HepG2 (cell line): ENCODE measurements at regions not wholly inside any gene's neighbourhood (a gene's known extent, or its start where the extent isn't known, plus 50 kb on each side); places are given as distances from the start of the nearest gene placed in this dataset.

ENCODE experiments used
- KAT7 ChIP-seq: IDR thresholded peaks from 2 replicates; pipeline ENCODE4 v1.6.1; 2018; ENCODE audit warnings: borderline replicate concordance, missing compliant biosample characterization
- PHF21A ChIP-seq: sonication (generic); formaldehyde crosslinking; IDR thresholded peaks from 2 replicates; pipeline ENCODE4 v1.5.0; 2020; ENCODE audit warnings: mild to moderate bottlenecking, missing genetic modification reagents
- RORA ChIP-seq: sonication (generic); formaldehyde crosslinking; IDR thresholded peaks from 2 replicates; pipeline ENCODE4 v1.5.0; 2020; ENCODE audit warnings: mild to moderate bottlenecking, missing genetic modification reagents, moderate library complexity
- SMARCC2 ChIP-seq: fragments of 450-650 bp; IDR thresholded peaks from 2 replicates; pipeline ENCODE4 v1.6.1; 2017; ENCODE audit warnings: antibody characterized with exemption, mild to moderate bottlenecking
- STAT6 ChIP-seq: sonication (generic); formaldehyde crosslinking; IDR thresholded peaks from 2 replicates; pipeline ENCODE4 v1.4.0; 2020; ENCODE audit warnings: missing genetic modification reagents, mild to moderate bottlenecking, borderline replicate concordance
- TAF15 ChIP-seq: fragments of 200-400 bp; formaldehyde crosslinking; IDR thresholded peaks from one replicate; pipeline ENCODE4 v1.6.1; 2018; ENCODE audit warnings: mild to moderate bottlenecking, low read depth, low read length; ENCODE audit not compliant: poor library complexity, severe bottlenecking
- TRAFD1 ChIP-seq: sonication (generic); formaldehyde crosslinking; IDR thresholded peaks from 2 replicates; pipeline ENCODE4 v1.5.1; 2020; ENCODE audit warnings: missing genetic modification reagents, mild to moderate bottlenecking, borderline replicate concordance
- YEATS2 ChIP-seq: sonication (generic); formaldehyde crosslinking; IDR thresholded peaks from 2 replicates; pipeline ENCODE4 v1.4.0; 2020; ENCODE audit warnings: missing genetic modification reagents, borderline replicate concordance
- ZBTB39 ChIP-seq: sonication (generic); formaldehyde crosslinking; IDR thresholded peaks from 2 replicates; pipeline ENCODE4 v1.5.0; 2020; ENCODE audit warnings: missing genetic modification reagents
- ZBTB7A ChIP-seq: sonication (generic); formaldehyde crosslinking; IDR thresholded peaks from 2 replicates; pipeline ENCODE4 v1.8.0; 2022; ENCODE audit warnings: mild to moderate bottlenecking, missing genetic modification reagents
- ZNF567 ChIP-seq: sonication (generic); formaldehyde crosslinking; IDR thresholded peaks from 2 replicates; pipeline ENCODE4 v1.8.1; 2023; ENCODE audit warnings: mild to moderate bottlenecking, missing genetic modification reagents, borderline replicate concordance
- ZNF781 ChIP-seq: sonication (generic); formaldehyde crosslinking; IDR thresholded peaks from 2 replicates; pipeline ENCODE4 v1.5.1; 2020; ENCODE audit warnings: borderline replicate concordance, mild to moderate bottlenecking, missing genetic modification reagents; ENCODE audit errors: not compliant biosample characterization

GRCh38 chr11:95586155-95586554, 203.4 kb downstream of the FAM76B start (continued):
- TF ChIP-seq ZNF781 (CRISPR knock-in tag), result no peak
- TF ChIP-seq PHF21A (CRISPR knock-in tag), result no peak
- no peak for TF ChIP-seq TRAFD1 (CRISPR knock-in tag)
- no peak for TF ChIP-seq ZNF567 (CRISPR knock-in tag)
- TF ChIP-seq SMARCC2, result no peak
- TF ChIP-seq RORA (CRISPR knock-in tag), result no peak
- TF ChIP-seq YEATS2, result no peak
- TF ChIP-seq STAT6 (CRISPR knock-in tag), result no peak
- no peak for TF ChIP-seq KAT7 (CRISPR knock-in tag)
- TF ChIP-seq ZBTB7A, result no peak
- TF ChIP-seq TAF15, result no peak
- TF ChIP-seq ZBTB39 (CRISPR knock-in tag), result no peak
